HepG2 (cell line): ENCODE measurements at regions not wholly inside any gene's neighbourhood (a gene's known extent, or its start where the extent isn't known, plus 50 kb on each side); places are given as distances from the start of the nearest gene placed in this dataset.

Source experiments
- ATAC-seq: fragments of 200-7000 bp; cut with Tn5 transposase; 3 replicates; pipeline ENCODE4 v1.9.1; 2020; ENCODE audit warnings: mild to moderate bottlenecking, moderate library complexity
- BruUV-seq: library from RNA; stranded (reverse); fragments of 400-500 nt; replicated peaks from 2 replicates; lab custom pipeline; 2021; lab: Mats Ljungman, UMichigan
- CTCF ChIA-PET: fragments of 300-600 bp; formaldehyde crosslinking; extraction: SDS; loops from one replicate; lab custom pipeline; 2021; ENCODE audit warnings: low total read pairs, inconsistent platforms, low intra/inter-chr PET ratio; lab: Yijun Ruan, JAX
- POLR2A ChIA-PET: fragments of 350-600 bp; sonication (Branson Sonifier 250); formaldehyde crosslinking; loops from one replicate; lab custom pipeline; 2020; ENCODE audit warnings: antibody characterized with exemption, inconsistent platforms; lab: Yijun Ruan, JAX
- DNase-seq: peaks from one replicate; pipeline ENCODE4 v3.0.0-alpha.2; 2015; ENCODE audit warnings: low spot score
- FAIRE-seq: peaks from 3 replicates; lab custom pipeline; 2011; peaks lifted over from hg19 to GRCh38; lab: Jason Lieb, UNC
- H2AFZ ChIP-seq: one replicate; pipeline ENCODE4 v1.6.1; 2011; ENCODE audit warnings: low read length, inconsistent platforms
- H3K27ac ChIP-seq: fragments of 300-600 bp; 3 replicates; pipeline ENCODE4 v1.8.0; 2011; ENCODE audit warnings: mixed run types, mild to moderate bottlenecking, mixed read lengths, low read length, inconsistent platforms; ENCODE audit not compliant: insufficient read depth; ENCODE audit errors: extremely low read length
- H3K27me3 ChIP-seq, 2 experiments: fragments of 200-600 bp in 1 of 2; 2 replicates in 1 of 2; 3 replicates in 1 of 2; pipeline versions ENCODE4 v1.6.0 to v1.8.0; 2011; ENCODE audit warnings: low read length in 2 of 2, mild to moderate bottlenecking in 2 of 2, moderate library complexity in 2 of 2, inconsistent platforms in 1 of 2; ENCODE audit not compliant: insufficient read depth in 2 of 2, control insufficient read depth in 1 of 2
- H3K36me3 ChIP-seq, 2 experiments: fragments of 200-600 bp in 1 of 2; replicated peaks in 1 of 2; 2 replicates in 1 of 2; 3 replicates in 1 of 2; pipeline versions ENCODE4 v1.5.1 to v1.8.0; 2011; ENCODE audit warnings: low read length in 2 of 2, inconsistent platforms in 1 of 2; ENCODE audit not compliant: insufficient read depth in 2 of 2, control insufficient read depth in 1 of 2
- H3K4me1 ChIP-seq: 2 replicates; pipeline ENCODE4 v1.5.1; 2012; ENCODE audit warnings: low read length, inconsistent platforms; ENCODE audit not compliant: insufficient read depth
- H3K4me2 ChIP-seq: 2 replicates; pipeline ENCODE4 v1.6.0; 2011; ENCODE audit warnings: low read depth, low read length, inconsistent platforms
- H3K4me3 ChIP-seq, 3 experiments: fragments of 200-600 bp in 1 of 3; sonication (generic), shearing (Covaris generic) in 1 of 3; replicated peaks in 1 of 3; 2 replicates each; pipeline ENCODE4 v1.5.1; 2011 to 2016; ENCODE audit warnings: low read length in 3 of 3, inconsistent platforms in 2 of 3, low read depth in 2 of 3, mild to moderate bottlenecking in 2 of 3, control low read depth in 1 of 3, mixed read lengths in 1 of 3; ENCODE audit not compliant: insufficient read depth in 1 of 3
- H3K79me2 ChIP-seq: one replicate; pipeline ENCODE4 v1.6.1; 2011; ENCODE audit warnings: low read length, inconsistent platforms; ENCODE audit not compliant: insufficient read depth
- H3K9ac ChIP-seq: 2 replicates; pipeline ENCODE4 v1.6.0; 2011; ENCODE audit warnings: mild to moderate bottlenecking, low read depth, low read length, inconsistent platforms; ENCODE audit not compliant: insufficient read depth
- H3K9me3 ChIP-seq: 2 replicates; pipeline ENCODE4 v1.5.1; 2012; ENCODE audit warnings: mild to moderate bottlenecking, low read length
- H4K20me1 ChIP-seq: 2 replicates; pipeline ENCODE4 v1.6.0; 2011; ENCODE audit warnings: inconsistent platforms, mild to moderate bottlenecking, low read length, moderate library complexity; ENCODE audit not compliant: insufficient read depth
- FLYWCH1 ChIP-seq: sonication (generic); formaldehyde crosslinking; IDR thresholded peaks from 2 replicates; pipeline ENCODE4 v1.8.1; 2023; ENCODE audit warnings: mild to moderate bottlenecking, missing genetic modification reagents
- HOXD1 ChIP-seq: sonication (generic); formaldehyde crosslinking; IDR thresholded peaks from 2 replicates; pipeline ENCODE4 v1.5.0; 2020; ENCODE audit warnings: missing genetic modification reagents
- MED8 ChIP-seq: sonication (generic); formaldehyde crosslinking; IDR thresholded peaks from 2 replicates; pipeline ENCODE4 v1.8.1; 2023; ENCODE audit warnings: mild to moderate bottlenecking, missing genetic modification reagents; ENCODE audit not compliant: insufficient replicate concordance
- MNT ChIP-seq: fragments of 450-650 bp; IDR thresholded peaks from 2 replicates; pipeline ENCODE4 v1.6.1; 2016
- NFAT5 ChIP-seq: sonication (generic); formaldehyde crosslinking; IDR thresholded peaks from 2 replicates; pipeline ENCODE4 v1.4.0; 2020; ENCODE audit warnings: missing genetic modification reagents
- POLR2G ChIP-seq: fragments of 200-400 bp; formaldehyde crosslinking; IDR thresholded peaks from 2 replicates; pipeline ENCODE4 v1.6.1; 2018; ENCODE audit warnings: mild to moderate bottlenecking, low read depth, low read length, moderate library complexity
- SP140L ChIP-seq: sonication (generic); formaldehyde crosslinking; IDR thresholded peaks from 2 replicates; pipeline ENCODE4 v1.4.0; 2020; ENCODE audit warnings: missing genetic modification reagents, borderline replicate concordance
- ZNF10 ChIP-seq: sonication (generic); formaldehyde crosslinking; IDR thresholded peaks from 2 replicates; pipeline ENCODE4 v1.4.0; 2020; ENCODE audit warnings: mild to moderate bottlenecking, low read depth, missing genetic modification reagents, borderline replicate concordance
- ZNF143 ChIP-seq: sonication (generic); formaldehyde crosslinking; IDR thresholded peaks from 2 replicates; pipeline ENCODE4 v1.4.0; 2020; ENCODE audit warnings: missing genetic modification reagents
- ZNF7 ChIP-seq: IDR thresholded peaks from 2 replicates; pipeline ENCODE4 v1.6.1; 2016; ENCODE audit warnings: missing biosample characterization, missing genetic modification reagents
- ZNF775 ChIP-seq: sonication (generic); formaldehyde crosslinking; IDR thresholded peaks from 2 replicates; pipeline ENCODE4 v1.4.0; 2020; ENCODE audit warnings: missing genetic modification reagents, mild to moderate bottlenecking, moderate library complexity, borderline replicate concordance
- ZNF780A ChIP-seq: sonication (generic); formaldehyde crosslinking; IDR thresholded peaks from 2 replicates; pipeline ENCODE4 v1.8.0; 2022; ENCODE audit warnings: mild to moderate bottlenecking, missing genetic modification reagents, moderate library complexity
- WGBS: methylation state at CpG from one replicate; pipeline ENCODE4 v1.1.6; 2017; ENCODE audit warnings: low lambda C conversion rate; 5-methylcytosine and 5-hydroxymethylcytosine counted together
- in situ Hi-C: cut with HindIII; loops from 2 replicates; pipeline ENCODE4 v1.10.0; 2017; ENCODE audit warnings: low pct_unique_long_range_greater_than_20kb; ENCODE audit not compliant: extremely low pct_ligation_motif_present
- intact Hi-C: fragments of 100-400 bp; cut with micrococcal nuclease; formaldehyde crosslinking; loops from one replicate; pipeline ENCODE4 v1.10.0; 2022; ENCODE audit not compliant: unreplicated experiment

GRCh38 chr10:78604286-78604685 is 464.5 kb upstream of the ZMIZ1 start:
- ChIA-PET CTCF (no interaction called here), POLR2A (interaction anchor here (1.6 kb wide), 1 partner anchor 81 kb away, joined by 3 read pairs; no protein-coding TSS in a partner anchor)
- intact Hi-C loops (no loop called here), in situ Hi-C loops (no loop called here)
- peaks cover 2 to 6% of the 10 kb centered on the region in 2 experiments; a peak in 4 of 5 replicates for H3K27me3 ChIP-seq
- no peak overlapping the region for H2AFZ ChIP-seq
- no peak for DNase-seq
- H3K9ac ChIP-seq = no peak overlapping the region
- no peaks in the 10 kb centered on the region for H3K4me1 ChIP-seq
- H3K4me3 ChIP-seq = no peak overlapping the region
- no peak for ATAC-seq
- 84% methylated on average over 9 of the region's 9 CpGs for WGBS
- BruUV-seq = no TSS peak
- no peak overlapping the region for H3K27ac ChIP-seq
- no peaks in the 10 kb centered on the region for H4K20me1 ChIP-seq
- no peak for TF ChIP-seq ZNF143 (CRISPR knock-in tag)
- FAIRE-seq = no peak
- no peaks in the 10 kb centered on the region for H3K36me3 ChIP-seq
- peaks cover 5% of the 10 kb centered on the region for H3K9me3 ChIP-seq
- no peaks in the 10 kb centered on the region for H3K79me2 ChIP-seq
- H3K4me2 ChIP-seq = no peak overlapping the region

- 87% methylated on average over 3 of the region's 3 CpGs for WGBS
- Histone ChIP-seq H3K36me3 (no peaks in the 10 kb centered on the region), H3K4me2 (no peak overlapping the region), H3K4me3 (no peak overlapping the region), H3K79me2 (no peaks in the 10 kb centered on the region), H4K20me1 (no peaks in the 10 kb centered on the region), H3K27ac (no peak overlapping the region), H2AFZ (no peak overlapping the region), H3K9ac (no peak overlapping the region), H3K4me1 (no peaks in the 10 kb centered on the region), H3K27me3 (peaks cover 2 to 3% of the 10 kb centered on the region in 2 experiments; a peak in 4 of 5 replicates), H3K9me3 (peaks cover 7% of the 10 kb centered on the region)
- POLR2A ChIA-PET = interaction anchor here (1.6 kb wide), 1 partner anchor 81 kb away, joined by 3 read pairs; no protein-coding TSS in a partner anchor
- ATAC-seq (no peak), DNase-seq (no peak), FAIRE-seq (no peak)
- CTCF ChIA-PET = no interaction called here
- TF ChIP-seq ZNF10 (CRISPR knock-in tag) (no peak), POLR2G (no peak), NFAT5 (no peak), MED8 (CRISPR knock-in tag) (no peak), MNT (no peak), SP140L (CRISPR knock-in tag) (no peak), ZNF775 (no peak), ZNF780A (CRISPR knock-in tag) (no peak), FLYWCH1 (CRISPR knock-in tag) (no peak), ZNF7 (CRISPR knock-in tag) (no peak), HOXD1 (CRISPR knock-in tag) (no peak)
- in situ Hi-C loops = no loop called here
- BruUV-seq = no TSS peak
- intact Hi-C loops = no loop called here
Observed at GRCh38 chr10:78604721-78605120, 464.0 kb upstream of the ZMIZ1 start.
